Osteoblast (primary cell): ENCODE measurements at regions not wholly inside any gene's neighbourhood (a gene's known extent, or its start where the extent isn't known, plus 50 kb on each side); places are given as distances from the start of the nearest gene placed in this dataset. TPM values are rescaled to one million over a fixed set of nuclear protein-coding genes. Genes with fewer than 3 reads are reported as not detected.

ENCODE experiments used
- DNase-seq: peaks from one replicate; pipeline ENCODE4 v3.0.0; 2011; ENCODE audit warnings: low spot score, mixed read lengths; ENCODE audit not compliant: insufficient read length; ENCODE audit errors: missing footprints
- H2AFZ ChIP-seq: 2 replicates; pipeline ENCODE4 v1.6.0; 2011; ENCODE audit warnings: mild to moderate bottlenecking, low read length
- H3K27ac ChIP-seq: 2 replicates; pipeline ENCODE4 v1.5.1; 2011; ENCODE audit warnings: mild to moderate bottlenecking, low read depth, low read length, moderate library complexity
- H3K27me3 ChIP-seq: 2 replicates; pipeline ENCODE4 v1.6.0; 2012; ENCODE audit warnings: mild to moderate bottlenecking, control low read depth, inconsistent platforms, low read length, moderate library complexity; ENCODE audit not compliant: insufficient read depth
- H3K36me3 ChIP-seq: 2 replicates; pipeline ENCODE4 v1.5.1; 2011; ENCODE audit warnings: mild to moderate bottlenecking, low read length, control low read depth, moderate library complexity; ENCODE audit not compliant: insufficient read depth
- H3K4me1 ChIP-seq: 2 replicates; pipeline ENCODE4 v1.5.1; 2011; ENCODE audit warnings: mild to moderate bottlenecking, low read length, control low read depth, moderate library complexity; ENCODE audit not compliant: insufficient read depth
- H3K4me2 ChIP-seq: 2 replicates; pipeline ENCODE4 v1.6.0; 2011; ENCODE audit warnings: mild to moderate bottlenecking, low read length; ENCODE audit not compliant: insufficient read depth
- H3K4me3 ChIP-seq: fragments of 200-600 bp; sonication (generic); 3 replicates; pipeline ENCODE4 v1.5.1; 2012; ENCODE audit warnings: mild to moderate bottlenecking, low read length, inconsistent platforms; ENCODE audit not compliant: insufficient read depth
- H3K79me2 ChIP-seq: 2 replicates; pipeline ENCODE4 v1.6.0; 2012; ENCODE audit warnings: mild to moderate bottlenecking, low read length, control low read depth, inconsistent platforms; ENCODE audit not compliant: insufficient read depth
- H3K9me3 ChIP-seq: 2 replicates; pipeline ENCODE4 v1.5.1; 2011; ENCODE audit warnings: low read depth, low read length, control low read depth
- H4K20me1 ChIP-seq: 2 replicates; pipeline ENCODE4 v1.6.0; 2012; ENCODE audit warnings: mild to moderate bottlenecking, low read length, control low read depth; ENCODE audit not compliant: insufficient read depth
- small RNA-seq: library from RNA; depleted of rRNA; stranded (forward); fragments of <200 nt; gene quantifications from one replicate; pipeline ENCODE3, GENCODE V24; 2012
- TF ChIP-seq, protein P1 (sequence below): IDR thresholded peaks from 2 replicates; pipeline ENCODE4 v1.5.1; 2011; ENCODE audit warnings: mild to moderate bottlenecking, low read depth, low read length, moderate library complexity; ENCODE audit errors: extremely low read depth

DNA sequence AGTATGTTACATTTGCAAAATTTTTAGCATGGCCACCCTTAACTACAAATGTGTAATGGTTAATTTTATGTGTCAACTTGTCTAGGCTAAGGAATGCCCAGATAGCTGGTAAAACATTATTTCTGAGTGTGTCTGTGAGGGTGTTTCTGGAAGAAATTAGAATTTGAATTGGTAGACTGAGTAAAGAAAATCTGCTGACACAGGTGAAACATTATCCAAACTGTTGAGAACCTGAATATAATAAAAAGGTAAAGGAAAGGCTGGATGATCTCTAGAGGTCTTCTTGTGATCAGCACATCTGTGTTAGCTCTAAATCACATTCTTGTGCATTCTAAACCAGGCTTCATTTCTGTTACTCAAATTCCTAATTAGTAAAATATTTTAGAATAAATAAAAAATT is 100.8 kb downstream of the UCHL5 start:
- Histone ChIP-seq H3K9me3 (no peaks in the 10 kb centered on the region), H3K4me1 (peaks cover 9% of the 10 kb centered on the region), H3K4me3 (no peak overlapping the region), H3K27ac (no peak overlapping the region), H3K36me3 (no peaks in the 10 kb centered on the region), H3K79me2 (no peaks in the 10 kb centered on the region), H4K20me1 (no peaks in the 10 kb centered on the region), H2AFZ (no peak overlapping the region), H3K27me3 (no peaks in the 10 kb centered on the region), H3K4me2 (no peak overlapping the region)
- TF ChIP-seq, protein P1, sequence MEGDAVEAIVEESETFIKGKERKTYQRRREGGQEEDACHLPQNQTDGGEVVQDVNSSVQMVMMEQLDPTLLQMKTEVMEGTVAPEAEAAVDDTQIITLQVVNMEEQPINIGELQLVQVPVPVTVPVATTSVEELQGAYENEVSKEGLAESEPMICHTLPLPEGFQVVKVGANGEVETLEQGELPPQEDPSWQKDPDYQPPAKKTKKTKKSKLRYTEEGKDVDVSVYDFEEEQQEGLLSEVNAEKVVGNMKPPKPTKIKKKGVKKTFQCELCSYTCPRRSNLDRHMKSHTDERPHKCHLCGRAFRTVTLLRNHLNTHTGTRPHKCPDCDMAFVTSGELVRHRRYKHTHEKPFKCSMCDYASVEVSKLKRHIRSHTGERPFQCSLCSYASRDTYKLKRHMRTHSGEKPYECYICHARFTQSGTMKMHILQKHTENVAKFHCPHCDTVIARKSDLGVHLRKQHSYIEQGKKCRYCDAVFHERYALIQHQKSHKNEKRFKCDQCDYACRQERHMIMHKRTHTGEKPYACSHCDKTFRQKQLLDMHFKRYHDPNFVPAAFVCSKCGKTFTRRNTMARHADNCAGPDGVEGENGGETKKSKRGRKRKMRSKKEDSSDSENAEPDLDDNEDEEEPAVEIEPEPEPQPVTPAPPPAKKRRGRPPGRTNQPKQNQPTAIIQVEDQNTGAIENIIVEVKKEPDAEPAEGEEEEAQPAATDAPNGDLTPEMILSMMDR, result no peak
- no peak for DNase-seq

DNA sequence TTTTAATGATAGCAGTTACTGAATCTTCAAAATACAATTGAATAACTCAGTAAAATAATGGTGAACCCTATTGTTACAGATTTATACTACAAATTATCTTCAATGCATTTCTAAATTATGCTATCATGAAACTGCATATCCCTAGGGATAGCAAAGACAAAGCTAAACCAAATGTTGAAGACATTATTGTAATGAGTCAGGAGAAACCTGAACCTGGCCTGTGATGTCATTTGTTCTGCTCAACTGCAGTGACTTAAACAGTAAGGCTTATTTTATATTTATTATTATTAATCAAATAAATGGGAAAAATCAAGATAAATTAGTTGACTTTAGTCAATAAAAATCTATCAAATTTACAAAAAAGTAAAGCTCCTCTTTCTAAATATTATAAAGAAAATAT is 100.3 kb downstream of the UCHL5 start:
- Histone ChIP-seq H3K79me2 (no peaks in the 10 kb centered on the region), H3K9me3 (no peaks in the 10 kb centered on the region), H3K4me1 (peaks cover 9% of the 10 kb centered on the region), H4K20me1 (no peaks in the 10 kb centered on the region), H3K27me3 (no peaks in the 10 kb centered on the region), H3K4me3 (no peak overlapping the region), H3K27ac (no peak overlapping the region), H3K4me2 (no peak overlapping the region), H3K36me3 (no peaks in the 10 kb centered on the region), H2AFZ (no peak overlapping the region)
- DNase-seq, result peak; percentile 57
- TF ChIP-seq, protein P1, result no peak

DNA sequence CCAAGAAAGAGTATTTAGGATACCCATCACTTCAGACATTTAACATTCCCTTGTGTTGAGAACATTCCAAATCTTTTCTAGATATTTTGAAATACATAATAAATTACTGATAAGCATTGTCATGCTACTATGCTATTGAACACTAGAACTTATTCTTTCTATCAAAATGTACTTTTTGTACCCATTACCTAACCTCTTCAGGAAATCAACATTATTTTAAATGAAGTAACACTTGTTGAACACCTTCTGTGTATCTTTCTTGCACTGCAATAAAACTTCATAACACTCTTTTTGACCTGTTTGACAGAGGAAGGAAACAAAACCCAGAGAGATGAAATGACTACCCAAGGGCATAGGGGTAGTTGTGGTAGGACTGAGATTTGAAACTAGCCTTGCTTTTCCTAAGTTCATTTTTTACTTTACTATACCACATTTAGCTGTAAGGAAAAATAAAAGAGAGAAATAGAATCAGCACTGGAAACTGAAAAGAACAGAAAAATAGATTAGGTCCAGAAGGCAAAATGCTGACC is 99.4 kb downstream of the UCHL5 start:
- Histone ChIP-seq H3K79me2 (no peaks in the 10 kb centered on the region), H3K4me1 (peaks cover 9% of the 10 kb centered on the region), H3K9me3 (no peaks in the 10 kb centered on the region), H2AFZ (no peak overlapping the region), H3K27ac (no peak overlapping the region), H3K4me3 (no peak overlapping the region), H3K4me2 (no peak overlapping the region), H4K20me1 (no peaks in the 10 kb centered on the region), H3K27me3 (no peaks in the 10 kb centered on the region), H3K36me3 (no peaks in the 10 kb centered on the region)
- DNase-seq, result peak; percentile 34
- TF ChIP-seq, protein P1, result no peak

Small RNAs in the stretch of these regions (small RNA-seq; reads per million reads assigned to genes)
- not detected for gene RN7SKP126
